KOPT-K1 (cell line): ENCODE measurements at regions not wholly inside any gene's neighbourhood (a gene's known extent, or its start where the extent isn't known, plus 50 kb on each side); places are given as distances from the start of the nearest gene placed in this dataset.
A peak's percentile ranks its signal among the peaks of the same experiment; 100 is the strongest.

Experiments
- H3K27ac ChIP-seq: fragments of 200-600 bp; sonication (generic); 2 replicates; pipeline ENCODE4 v1.5.1; 2016; ENCODE audit warnings: antibody characterized with exemption, mild to moderate bottlenecking, low read depth, low read length; ENCODE audit not compliant: poor library complexity, severe bottlenecking
- H3K36me3 ChIP-seq: fragments of 200-600 bp; sonication (generic); 2 replicates; pipeline ENCODE4 v1.5.1; 2017; ENCODE audit warnings: antibody characterized with exemption, mild to moderate bottlenecking, low read length, moderate library complexity; ENCODE audit not compliant: insufficient read depth
- H3K9me3 ChIP-seq: fragments of 200-600 bp; sonication (generic); 2 replicates; pipeline ENCODE4 v1.5.1; 2017; ENCODE audit warnings: antibody characterized with exemption, low read length, mild to moderate bottlenecking; ENCODE audit not compliant: insufficient read depth, poor library complexity, severe bottlenecking

DNA sequence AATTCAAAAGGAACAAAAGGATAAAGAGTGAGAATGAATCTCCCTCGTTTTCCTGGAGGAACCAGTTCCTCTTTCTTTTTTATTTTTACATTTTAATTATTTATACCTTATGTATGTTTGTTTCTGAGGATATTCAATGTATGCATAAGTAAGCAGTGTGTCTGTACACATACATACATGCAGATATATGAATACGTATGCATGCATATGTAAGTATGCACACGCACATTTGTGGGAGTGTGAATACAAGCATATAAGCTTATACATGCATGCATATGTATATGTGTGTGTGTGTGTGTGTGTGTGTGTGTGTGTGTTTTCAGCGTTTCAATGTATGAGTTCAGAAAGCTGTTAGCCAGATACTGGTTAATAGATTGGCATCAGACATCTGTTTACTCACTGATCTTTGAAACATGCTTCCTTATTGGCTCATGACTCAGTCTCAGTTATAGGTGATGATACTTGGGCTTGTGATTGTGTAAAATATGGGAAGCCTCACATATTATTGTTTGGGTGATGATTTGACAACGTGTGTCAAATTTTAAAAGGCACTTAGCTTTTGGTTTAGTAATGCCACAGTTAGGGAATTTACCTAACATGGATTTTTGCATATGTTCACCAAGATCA lies 279.7 kb upstream of the TRIB2 start:
- H3K9me3 ChIP-seq, result no peaks in the 10 kb centered on the region
- H3K27ac ChIP-seq, result peak overlapping the region; percentile 32
- no peaks in the 10 kb centered on the region for H3K36me3 ChIP-seq

DNA sequence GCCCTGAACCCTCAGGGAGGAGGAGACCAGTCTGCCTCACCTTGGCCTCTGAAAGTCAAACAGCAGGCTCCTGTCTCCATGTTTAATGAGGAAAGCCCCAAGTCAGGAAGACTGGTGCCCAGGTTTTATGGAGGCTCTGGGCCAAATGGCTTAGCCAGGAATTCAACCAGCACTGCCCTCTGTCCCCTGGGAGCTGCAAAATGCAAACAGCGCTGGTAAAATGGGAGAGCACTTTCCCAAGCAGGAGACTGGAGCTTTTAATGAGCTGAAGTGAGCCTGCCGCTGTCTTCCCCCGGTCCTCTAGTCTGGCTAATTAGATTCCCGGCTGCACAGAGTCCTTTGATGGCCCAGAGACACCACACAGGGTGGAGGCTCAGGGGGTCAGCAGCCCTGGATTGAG lies 276.0 kb upstream of the TRIB2 start:
- H3K27ac ChIP-seq, result peak overlapping the region; percentile 66
- no peaks in the 10 kb centered on the region for H3K36me3 ChIP-seq
- no peaks in the 10 kb centered on the region for H3K9me3 ChIP-seq

DNA sequence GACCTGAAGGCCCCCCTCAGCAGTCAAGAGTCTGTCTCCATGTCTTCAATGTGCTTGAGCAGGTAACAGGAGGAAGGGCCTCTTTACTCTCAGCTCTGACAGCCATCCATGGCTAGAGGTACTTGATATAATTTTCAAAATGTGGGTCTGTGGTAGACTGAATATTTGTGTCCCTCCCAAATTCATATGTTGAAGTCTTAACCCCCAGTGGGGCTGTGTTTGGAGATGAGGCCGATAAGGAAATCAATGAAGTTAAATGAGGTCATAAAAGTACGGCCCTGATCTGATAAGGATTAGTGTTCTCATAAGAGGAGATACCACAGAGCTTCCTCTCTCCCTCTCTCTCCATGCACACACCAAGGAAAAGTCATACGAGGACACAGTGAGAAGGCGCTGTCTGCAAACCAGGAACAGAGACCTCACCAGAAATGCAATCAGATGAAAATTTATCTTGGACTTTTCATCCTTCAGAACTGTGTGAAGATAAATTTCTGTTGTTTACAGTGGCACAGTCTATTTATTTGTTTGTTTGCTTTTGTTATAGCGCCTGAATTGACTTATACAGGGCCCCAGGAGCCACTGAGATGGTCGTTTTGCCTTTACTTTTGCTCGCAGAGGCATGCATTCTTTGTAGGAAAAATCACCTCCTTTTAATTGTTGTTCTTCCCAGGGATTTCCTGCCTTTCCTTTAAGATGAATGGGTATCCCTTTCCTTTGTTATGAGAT lies 274.8 kb upstream of the TRIB2 start:
- Histone ChIP-seq H3K9me3 (no peaks in the 10 kb centered on the region), H3K36me3 (no peaks in the 10 kb centered on the region), H3K27ac (peak overlapping the region; percentile 66)

DNA sequence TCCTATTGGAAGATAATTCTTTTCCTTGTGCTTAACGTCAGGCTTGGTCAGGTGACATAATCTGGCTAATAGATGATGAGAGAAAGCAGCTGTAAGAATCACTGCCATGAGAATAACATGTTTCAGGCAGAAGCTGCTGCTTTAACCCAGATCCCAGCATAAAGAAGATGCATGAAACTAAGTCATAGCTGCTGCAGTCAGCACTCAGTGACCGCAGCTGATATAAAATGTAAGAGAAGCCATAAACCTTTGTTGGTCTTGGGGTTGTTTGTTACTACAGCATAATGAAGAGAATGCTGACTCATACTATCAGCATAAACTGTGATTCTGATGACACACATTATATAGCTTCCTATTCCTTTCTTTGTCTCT lies 274.3 kb upstream of the TRIB2 start:
- Histone ChIP-seq H3K9me3 (peaks cover under 1% of the 10 kb centered on the region), H3K36me3 (no peaks in the 10 kb centered on the region), H3K27ac (peak overlapping the region; percentile 66)

DNA sequence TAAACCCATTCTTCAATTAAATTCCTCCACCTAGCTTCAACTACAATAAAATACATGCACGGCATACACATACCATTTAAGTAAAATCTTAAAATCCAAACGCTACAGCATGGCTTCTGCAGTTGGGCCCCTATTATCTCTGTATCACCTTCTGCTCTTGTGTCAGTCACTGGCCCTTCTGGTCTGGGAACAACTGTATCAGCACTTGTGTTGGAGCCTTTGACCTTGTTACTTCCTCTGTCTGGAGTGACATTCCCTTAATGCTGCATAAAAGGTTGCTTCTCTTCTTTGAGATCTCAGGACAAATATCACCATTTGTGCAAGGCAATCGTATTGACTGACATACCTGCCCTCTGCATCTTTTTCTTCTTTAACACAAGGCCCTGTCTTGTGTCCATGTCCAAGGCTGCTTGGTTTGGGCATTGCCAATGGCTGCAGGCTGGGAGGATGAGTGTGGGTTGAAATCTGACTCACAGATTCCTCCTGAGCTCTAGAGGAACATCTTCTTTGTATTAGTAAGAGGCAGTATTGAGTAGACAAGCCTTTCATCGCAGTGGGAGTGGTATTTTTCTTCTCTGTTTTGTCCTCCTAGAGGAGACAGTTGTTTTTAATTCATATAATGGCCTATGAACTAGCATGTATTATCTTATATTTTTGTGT lies 267.8 kb upstream of the TRIB2 start:
- Histone ChIP-seq H3K9me3 (peaks cover 8% of the 10 kb centered on the region), H3K36me3 (no peaks in the 10 kb centered on the region), H3K27ac (peak overlapping the region; percentile 95)

DNA sequence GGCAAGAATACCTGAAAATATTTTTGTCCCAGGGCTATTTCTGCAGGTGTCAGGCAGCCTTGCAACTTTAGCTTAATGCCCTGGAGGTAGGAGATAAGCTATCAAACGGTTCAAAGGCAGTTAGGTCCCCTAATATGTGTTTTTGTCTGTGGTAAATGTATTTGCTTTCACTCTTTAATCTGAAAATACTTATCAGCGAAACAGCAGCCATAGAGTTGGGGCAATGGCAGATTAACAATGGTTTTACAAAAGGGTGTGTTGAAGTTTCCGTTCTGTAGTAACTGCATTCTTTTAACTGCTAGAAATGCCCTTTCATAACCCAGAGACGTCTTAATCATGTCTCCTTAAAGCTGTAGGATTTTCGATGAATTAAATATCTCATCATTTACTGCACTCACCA lies 265.0 kb upstream of the TRIB2 start:
- Histone ChIP-seq H3K9me3 (peaks cover 8% of the 10 kb centered on the region), H3K36me3 (no peaks in the 10 kb centered on the region), H3K27ac (peak overlapping the region; percentile 95)

DNA sequence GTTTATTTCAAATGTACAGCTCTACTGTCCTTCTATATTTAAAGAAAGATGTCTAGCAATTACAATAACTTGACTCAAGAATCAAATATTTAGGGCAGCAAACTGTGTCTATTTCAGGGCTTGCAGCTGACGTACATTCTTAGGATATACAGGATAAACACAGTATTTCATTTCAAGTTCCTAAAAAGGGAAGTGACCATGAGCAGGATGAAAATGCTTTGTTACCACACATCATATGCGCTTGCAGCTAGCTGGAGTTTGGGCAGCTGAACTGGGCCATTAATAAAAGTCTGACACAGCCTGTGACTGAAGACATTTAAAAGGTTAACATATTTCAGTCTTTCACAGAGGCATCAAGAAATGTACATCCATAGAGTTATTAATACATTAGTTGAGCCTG lies 264.6 kb upstream of the TRIB2 start:
- Histone ChIP-seq H3K9me3 (peaks cover 8% of the 10 kb centered on the region), H3K36me3 (no peaks in the 10 kb centered on the region), H3K27ac (peak overlapping the region; percentile 95)

DNA sequence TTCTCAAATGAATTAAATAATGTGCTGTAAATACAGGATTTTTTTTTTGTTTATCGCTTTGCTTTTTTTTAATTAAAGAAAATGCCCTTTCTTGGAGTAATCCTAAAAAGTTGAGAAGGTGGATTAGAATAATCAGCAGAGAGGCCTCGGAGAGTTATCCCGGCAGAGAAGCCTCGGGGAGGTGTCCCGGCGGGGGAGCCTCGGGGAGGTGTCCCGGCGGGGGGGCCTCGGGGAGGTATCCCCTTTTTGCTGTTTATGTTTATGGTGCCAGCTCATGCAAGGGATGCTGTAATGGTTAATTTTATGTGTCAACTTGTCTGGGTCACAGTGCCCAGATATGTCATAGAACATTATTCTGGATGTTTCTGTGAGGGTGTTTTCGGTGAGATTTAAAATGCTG lies 263.0 kb upstream of the TRIB2 start:
- H3K36me3 ChIP-seq, result no peaks in the 10 kb centered on the region
- H3K9me3 ChIP-seq, result no peaks in the 10 kb centered on the region
- peak overlapping the region; percentile 95 for H3K27ac ChIP-seq

DNA sequence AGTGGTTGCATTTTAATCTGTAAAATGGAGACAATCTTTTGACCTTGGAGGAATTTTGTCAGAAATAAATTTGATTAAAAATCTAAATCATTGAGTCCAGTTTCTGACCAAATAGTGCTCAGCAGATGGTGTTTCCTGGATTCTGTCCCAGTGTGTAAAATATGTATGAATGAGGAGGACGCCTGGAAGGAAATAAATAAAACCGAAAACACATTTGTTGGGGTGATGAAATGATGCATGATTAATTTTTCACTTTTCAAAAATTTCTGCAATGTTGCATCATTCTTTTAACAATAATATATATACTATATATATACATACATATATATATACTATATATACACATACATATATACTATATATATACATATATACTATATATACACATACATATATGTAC lies 261.1 kb upstream of the TRIB2 start:
- no peaks in the 10 kb centered on the region for H3K36me3 ChIP-seq
- H3K27ac ChIP-seq, result no peak overlapping the region
- H3K9me3 ChIP-seq, result peaks cover under 1% of the 10 kb centered on the region

DNA sequence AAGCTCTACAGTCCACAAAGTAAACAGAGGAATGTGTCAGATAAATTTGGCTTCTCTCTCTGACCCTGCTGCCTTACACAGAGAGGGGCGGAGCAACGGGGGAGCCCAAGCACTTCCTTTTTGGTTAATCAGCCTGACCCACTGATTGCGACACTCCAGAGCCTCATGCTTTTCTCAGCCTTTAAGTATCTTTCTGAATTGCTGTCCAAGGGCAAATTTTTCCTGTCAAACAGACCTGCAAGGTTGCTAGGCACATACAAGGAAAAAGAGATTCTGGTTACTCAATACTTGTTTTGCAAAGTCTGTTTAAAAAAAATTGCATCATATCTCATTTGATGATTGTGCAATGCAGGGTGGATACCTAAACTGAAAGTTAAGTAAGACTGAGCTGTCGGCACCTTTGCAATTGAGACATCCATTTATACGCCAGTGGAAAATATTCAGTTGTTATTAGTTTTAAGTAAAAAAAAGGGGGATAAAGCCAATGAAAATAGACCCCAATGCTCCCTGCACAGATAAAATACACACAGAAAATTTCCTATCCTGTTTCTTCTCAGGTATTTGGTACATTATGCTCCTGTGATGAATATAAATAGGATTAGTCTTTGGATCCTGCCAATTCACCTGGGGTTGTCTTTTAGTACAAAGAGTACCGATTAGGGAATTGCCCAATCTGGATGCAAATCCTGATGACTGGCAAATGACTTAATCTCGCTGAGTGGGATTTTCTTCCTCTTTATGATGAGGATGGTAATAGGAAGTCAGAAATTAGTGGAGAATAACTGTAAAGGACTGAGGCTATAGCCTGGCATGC lies 260.2 kb upstream of the TRIB2 start:
- Histone ChIP-seq H3K36me3 (no peaks in the 10 kb centered on the region), H3K9me3 (peaks cover 9% of the 10 kb centered on the region), H3K27ac (peak overlapping the region; percentile 77)

DNA sequence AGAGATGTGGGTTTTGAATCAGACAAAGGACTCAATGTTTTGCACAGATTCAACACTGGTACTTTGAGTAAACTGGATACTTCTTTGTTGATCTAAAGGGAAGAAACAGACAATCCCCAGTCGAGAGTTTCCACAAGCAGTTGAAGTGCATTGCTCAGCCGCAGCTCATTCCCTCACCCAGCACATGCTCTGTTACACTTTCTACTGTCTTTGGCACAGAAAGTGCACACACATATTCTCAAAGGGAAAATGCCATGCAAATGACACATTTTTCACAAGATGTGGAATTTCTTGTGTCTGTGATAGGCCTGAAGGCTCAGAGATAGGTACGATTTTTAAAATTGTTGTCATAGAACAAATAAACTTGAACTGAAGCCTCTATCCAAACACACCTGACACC lies 258.9 kb upstream of the TRIB2 start:
- Histone ChIP-seq H3K9me3 (peaks cover 18% of the 10 kb centered on the region), H3K36me3 (no peaks in the 10 kb centered on the region), H3K27ac (no peak overlapping the region)

DNA sequence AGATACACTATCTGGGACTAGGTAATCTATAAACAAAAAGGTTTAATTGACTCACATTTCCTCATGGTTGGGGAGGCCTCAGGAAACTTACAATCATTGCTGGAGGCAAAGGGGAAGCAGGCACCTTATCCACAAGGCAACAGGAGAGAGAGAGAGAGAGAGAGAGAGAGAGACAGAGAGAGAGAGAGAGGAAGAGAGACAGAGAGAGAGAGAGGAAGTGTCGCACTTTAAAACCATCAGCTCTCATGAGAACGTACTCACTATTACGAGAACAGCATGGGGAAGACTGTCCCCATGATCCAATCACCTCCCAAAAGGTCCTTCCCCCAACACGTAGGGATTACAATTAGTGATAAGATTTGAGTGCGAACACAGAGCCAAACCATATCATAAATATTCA lies 253.5 kb upstream of the TRIB2 start:
- Histone ChIP-seq H3K27ac (no peak overlapping the region), H3K9me3 (peaks cover 18% of the 10 kb centered on the region), H3K36me3 (no peaks in the 10 kb centered on the region)

DNA sequence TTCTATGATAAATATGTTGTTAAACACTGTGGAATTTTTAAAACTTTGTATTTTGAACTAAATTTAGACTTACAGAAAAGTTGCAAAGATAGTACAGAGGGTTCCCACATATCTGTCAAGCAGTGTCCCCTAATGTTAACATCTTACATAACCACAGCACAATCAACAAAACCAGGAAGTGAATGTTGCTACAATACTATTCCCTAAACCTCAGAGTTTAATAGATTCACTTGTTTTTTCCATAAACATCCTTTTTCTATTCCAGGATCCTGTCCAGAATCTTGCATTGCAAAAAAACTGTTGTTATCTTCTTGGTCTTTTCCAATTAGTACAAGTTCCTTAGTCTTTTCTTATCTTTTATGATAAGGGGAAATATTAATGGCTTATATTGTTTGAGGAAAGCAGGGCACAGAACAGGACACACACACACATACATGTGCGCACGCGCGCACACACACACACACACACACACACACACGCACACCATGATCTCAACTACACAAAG lies 251.1 kb upstream of the TRIB2 start:
- H3K9me3 ChIP-seq, result peaks cover 22% of the 10 kb centered on the region
- H3K27ac ChIP-seq, result no peak overlapping the region
- no peaks in the 10 kb centered on the region for H3K36me3 ChIP-seq

DNA sequence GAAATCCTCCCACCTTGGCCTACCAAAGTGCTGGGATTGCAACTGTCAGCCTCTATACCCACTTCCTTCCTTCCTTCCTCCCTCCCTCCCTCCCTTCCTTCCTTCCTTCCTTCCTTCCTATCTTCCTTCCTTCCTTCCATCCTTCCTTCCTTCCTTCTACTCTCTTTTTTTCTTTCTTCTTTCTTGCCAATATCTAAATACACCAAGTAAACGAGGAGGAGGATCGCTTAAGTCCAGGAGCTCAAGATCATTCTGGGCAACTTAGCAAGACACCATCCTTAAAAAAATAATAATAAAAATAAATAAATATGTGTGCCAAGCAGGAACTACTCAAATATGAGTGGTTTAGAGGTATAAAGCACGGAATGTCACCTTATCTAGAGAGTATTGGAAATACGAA lies 249.4 kb upstream of the TRIB2 start:
- H3K27ac ChIP-seq, result no peak overlapping the region
- H3K36me3 ChIP-seq, result no peaks in the 10 kb centered on the region

DNA sequence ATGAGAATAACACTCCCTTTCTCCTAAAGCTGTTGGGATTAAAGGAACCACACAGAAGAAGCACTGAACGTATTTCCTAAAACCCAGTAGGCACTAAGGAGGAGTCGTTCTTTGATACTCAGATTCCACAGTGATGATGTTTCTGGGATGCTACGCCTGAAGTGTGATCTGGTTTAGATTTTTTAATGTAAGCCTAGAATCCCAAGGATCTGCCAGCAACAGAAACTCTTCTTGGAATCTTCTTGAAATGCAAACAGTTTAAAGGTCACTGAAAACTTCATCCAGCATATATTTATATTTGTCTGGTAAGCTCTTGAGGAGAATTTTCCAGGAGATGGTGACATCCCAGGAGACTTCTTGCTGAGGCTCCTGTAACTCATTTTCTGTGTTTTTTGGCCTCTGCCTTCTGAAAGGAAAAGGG lies 247.6 kb upstream of the TRIB2 start:
- no peaks in the 10 kb centered on the region for H3K36me3 ChIP-seq
- no peak overlapping the region for H3K27ac ChIP-seq
- H3K9me3 ChIP-seq, result peaks cover 19% of the 10 kb centered on the region

More for the DNA sequence above, 249.4 kb upstream of the TRIB2 start:
- H3K9me3 ChIP-seq, result peaks cover 9% of the 10 kb centered on the region
